ENCODE measurements at regions not wholly inside any gene's neighbourhood (a gene's known extent, or its start where the extent isn't known, plus 50 kb on each side); places are given as distances from the start of the nearest gene placed in this dataset.

DNA sequence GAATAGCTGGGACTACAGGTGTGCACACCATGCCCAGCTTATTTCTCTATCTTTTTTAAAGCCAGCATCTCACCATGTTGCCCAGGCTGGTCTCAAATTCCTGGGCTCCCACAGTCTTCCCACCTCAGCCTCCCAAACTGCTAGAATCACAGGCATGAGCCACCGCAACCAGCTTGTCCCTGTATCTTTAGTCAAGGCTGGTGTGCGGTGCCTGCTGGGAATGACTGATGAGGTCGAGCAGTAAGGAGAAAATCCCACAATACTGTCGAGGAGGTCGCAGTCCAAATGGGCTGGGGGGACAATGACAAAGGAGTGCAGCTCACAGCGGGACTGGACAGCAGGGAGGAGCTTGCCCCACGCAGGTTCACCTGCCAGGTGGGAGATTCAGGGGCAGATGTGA is 50.2 kb upstream of the CALN1 start:
- Mint-ChIP-seq H3K36me3 (ENCODE audit: insufficient read depth, unreplicated experiment) (no peaks in the 10 kb centered on the region), H3K4me1 (ENCODE audit: insufficient read depth, unreplicated experiment) (peaks cover 5% of the 10 kb centered on the region), H3K9me3 (ENCODE audit: unreplicated experiment) (no peaks in the 10 kb centered on the region), H3K27me3 (ENCODE audit: insufficient read depth, unreplicated experiment) (peaks cover 32% of the 10 kb centered on the region), H3K4me3 (ENCODE audit: unreplicated experiment) (no peak overlapping the region), H3K27ac (ENCODE audit: low read depth, unreplicated experiment) (no peak overlapping the region)
- ChIA-PET POLR2A (no interaction called here), CTCF (no interaction called here)
- TF ChIP-seq, protein P1, sequence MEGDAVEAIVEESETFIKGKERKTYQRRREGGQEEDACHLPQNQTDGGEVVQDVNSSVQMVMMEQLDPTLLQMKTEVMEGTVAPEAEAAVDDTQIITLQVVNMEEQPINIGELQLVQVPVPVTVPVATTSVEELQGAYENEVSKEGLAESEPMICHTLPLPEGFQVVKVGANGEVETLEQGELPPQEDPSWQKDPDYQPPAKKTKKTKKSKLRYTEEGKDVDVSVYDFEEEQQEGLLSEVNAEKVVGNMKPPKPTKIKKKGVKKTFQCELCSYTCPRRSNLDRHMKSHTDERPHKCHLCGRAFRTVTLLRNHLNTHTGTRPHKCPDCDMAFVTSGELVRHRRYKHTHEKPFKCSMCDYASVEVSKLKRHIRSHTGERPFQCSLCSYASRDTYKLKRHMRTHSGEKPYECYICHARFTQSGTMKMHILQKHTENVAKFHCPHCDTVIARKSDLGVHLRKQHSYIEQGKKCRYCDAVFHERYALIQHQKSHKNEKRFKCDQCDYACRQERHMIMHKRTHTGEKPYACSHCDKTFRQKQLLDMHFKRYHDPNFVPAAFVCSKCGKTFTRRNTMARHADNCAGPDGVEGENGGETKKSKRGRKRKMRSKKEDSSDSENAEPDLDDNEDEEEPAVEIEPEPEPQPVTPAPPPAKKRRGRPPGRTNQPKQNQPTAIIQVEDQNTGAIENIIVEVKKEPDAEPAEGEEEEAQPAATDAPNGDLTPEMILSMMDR (IDR thresholded peaks at IDR 0.05; ENCODE audit: unreplicated experiment), result no peak
- intact Hi-C loops (cut with micrococcal nuclease), result no loop called here
- BruUV-seq (replicated peaks), result no TSS peak
- DNase-seq (ENCODE audit: unreplicated experiment), result no peak
